Activated T-helper 1 cell treated with anti-CD3 and anti-CD28 coated beads, Interleukin-12 subunit alpha, Interleukin-12 subunit beta, Interleukin-2, Interleukin-4 antibody, amounts not matched to agents 30 ng/mL and 10 ng/mL and 1 ng/mL, durations not matched to agents 14 hours and 24 hours and 36 hours (primary cell): ENCODE measurements at regions not wholly inside any gene's neighbourhood (a gene's known extent, or its start where the extent isn't known, plus 50 kb on each side); places are given as distances from the start of the nearest gene placed in this dataset.

Source experiments
- DNase-seq: peaks from one replicate; pipeline ENCODE4 v3.0.0; 2021; ENCODE audit warnings: low spot score
- H3K27ac Mint-ChIP-seq: one replicate; pipeline ENCODE4 v1.8.0; 2021; ENCODE audit warnings: mild to moderate bottlenecking, mixed read lengths
- H3K27me3 Mint-ChIP-seq: one replicate; pipeline ENCODE4 v1.8.0; 2022; ENCODE audit warnings: mild to moderate bottlenecking, moderate library complexity, mixed read lengths; ENCODE audit not compliant: insufficient read depth
- H3K36me3 Mint-ChIP-seq: one replicate; pipeline ENCODE4 v1.8.0; 2021; ENCODE audit warnings: low read depth, mixed read lengths
- H3K4me1 Mint-ChIP-seq: one replicate; pipeline ENCODE4 v1.8.0; 2021; ENCODE audit warnings: low read depth, mixed read lengths
- H3K4me3 Mint-ChIP-seq: one replicate; pipeline ENCODE4 v1.8.0; 2021; ENCODE audit warnings: mild to moderate bottlenecking, moderate library complexity, mixed read lengths
- H3K9me3 Mint-ChIP-seq: one replicate; pipeline ENCODE4 v1.8.0; 2021; ENCODE audit warnings: mixed read lengths
- intact Hi-C: fragments of 100-400 bp; cut with micrococcal nuclease; formaldehyde crosslinking; loops from one replicate; pipeline ENCODE4 v1.15.1; 2024

- Mint-ChIP-seq H3K36me3 (no peaks in the 10 kb centered on the region), H3K9me3 (peaks cover 3% of the 10 kb centered on the region), H3K27ac (no peak overlapping the region), H3K27me3 (no peaks in the 10 kb centered on the region), H3K4me3 (no peak overlapping the region), H3K4me1 (no peaks in the 10 kb centered on the region)
- intact Hi-C loops, result no loop called here
- DNase-seq, result no peak
Measured at GRCh38 chr17:71974051-71974450, 146.8 kb upstream of the SOX9 start.

GRCh38 chr17:71975331-71975801 is 145.5 kb upstream of the SOX9 start:
- no peak overlapping the region for H3K4me3 Mint-ChIP-seq
- H3K9me3 Mint-ChIP-seq, result peaks cover 3% of the 10 kb centered on the region
- no peaks in the 10 kb centered on the region for H3K36me3 Mint-ChIP-seq
- intact Hi-C loops, result no loop called here
- H3K27ac Mint-ChIP-seq, result no peak overlapping the region
- H3K27me3 Mint-ChIP-seq, result no peaks in the 10 kb centered on the region
- no peak for DNase-seq
- no peaks in the 10 kb centered on the region for H3K4me1 Mint-ChIP-seq

GRCh38 chr17:71976011-71976649 is 144.7 kb upstream of the SOX9 start:
- no peaks in the 10 kb centered on the region for H3K27me3 Mint-ChIP-seq
- H3K27ac Mint-ChIP-seq, result no peak overlapping the region
- no peaks in the 10 kb centered on the region for H3K36me3 Mint-ChIP-seq
- H3K4me1 Mint-ChIP-seq, result no peaks in the 10 kb centered on the region
- no peak for DNase-seq
- H3K4me3 Mint-ChIP-seq, result no peak overlapping the region
- intact Hi-C loops, result no loop called here
- H3K9me3 Mint-ChIP-seq, result peaks cover 3% of the 10 kb centered on the region

- no peak overlapping the region for H3K4me3 Mint-ChIP-seq
- intact Hi-C loops, result no loop called here
Measured at GRCh38 chr17:71978435-71978834, 142.4 kb upstream of the SOX9 start.

GRCh38 chr17:71980171-71980570 is 140.6 kb upstream of the SOX9 start:
- H3K27ac Mint-ChIP-seq, result no peak overlapping the region
- H3K9me3 Mint-ChIP-seq, result peaks cover 5% of the 10 kb centered on the region
- H3K27me3 Mint-ChIP-seq, result no peaks in the 10 kb centered on the region
- intact Hi-C loops, result no loop called here
- H3K4me1 Mint-ChIP-seq, result no peaks in the 10 kb centered on the region
- H3K36me3 Mint-ChIP-seq, result no peaks in the 10 kb centered on the region
- no peak for DNase-seq
- no peak overlapping the region for H3K4me3 Mint-ChIP-seq

More at GRCh38 chr17:71978435-71978834, 142.4 kb upstream of the SOX9 start:
- H3K9me3 Mint-ChIP-seq, result peaks cover 4% of the 10 kb centered on the region
- H3K4me1 Mint-ChIP-seq, result no peaks in the 10 kb centered on the region
- H3K36me3 Mint-ChIP-seq, result no peaks in the 10 kb centered on the region
- no peak overlapping the region for H3K27ac Mint-ChIP-seq
- no peak for DNase-seq
- H3K27me3 Mint-ChIP-seq, result no peaks in the 10 kb centered on the region

- intact Hi-C loops, result no loop called here
- no peak overlapping the region for H3K27ac Mint-ChIP-seq
- peaks cover 7% of the 10 kb centered on the region for H3K9me3 Mint-ChIP-seq
- no peak overlapping the region for H3K4me3 Mint-ChIP-seq
- H3K27me3 Mint-ChIP-seq, result no peaks in the 10 kb centered on the region
- DNase-seq, result no peak
- no peaks in the 10 kb centered on the region for H3K36me3 Mint-ChIP-seq
- H3K4me1 Mint-ChIP-seq, result no peaks in the 10 kb centered on the region
Measured at GRCh38 chr17:71983828-71984227, 137.0 kb upstream of the SOX9 start.

GRCh38 chr17:71985111-71986039 is 135.4 kb upstream of the SOX9 start:
- Mint-ChIP-seq H3K4me3 (no peak overlapping the region), H3K27me3 (no peaks in the 10 kb centered on the region), H3K27ac (no peak overlapping the region), H3K36me3 (no peaks in the 10 kb centered on the region), H3K9me3 (peaks cover 7% of the 10 kb centered on the region), H3K4me1 (no peaks in the 10 kb centered on the region)
- DNase-seq, result no peak
- intact Hi-C loops, result no loop called here

GRCh38 chr17:71986886-71987285 is 133.9 kb upstream of the SOX9 start:
- H3K4me1 Mint-ChIP-seq, result no peaks in the 10 kb centered on the region
- DNase-seq, result no peak
- no peak overlapping the region for H3K4me3 Mint-ChIP-seq
- no peaks in the 10 kb centered on the region for H3K36me3 Mint-ChIP-seq
- no peak overlapping the region for H3K27ac Mint-ChIP-seq
- intact Hi-C loops, result no loop called here
- H3K27me3 Mint-ChIP-seq, result no peaks in the 10 kb centered on the region
- peaks cover 5% of the 10 kb centered on the region for H3K9me3 Mint-ChIP-seq

- no peaks in the 10 kb centered on the region for H3K27me3 Mint-ChIP-seq
- intact Hi-C loops, result no loop called here
- peaks cover 4% of the 10 kb centered on the region for H3K9me3 Mint-ChIP-seq
- H3K36me3 Mint-ChIP-seq, result no peaks in the 10 kb centered on the region
- H3K27ac Mint-ChIP-seq, result no peak overlapping the region
- no peak overlapping the region for H3K4me3 Mint-ChIP-seq
- H3K4me1 Mint-ChIP-seq, result no peaks in the 10 kb centered on the region
- no peak for DNase-seq
Measured at GRCh38 chr17:71987634-71988033, 133.2 kb upstream of the SOX9 start.

GRCh38 chr17:71989117-71989516 is 131.7 kb upstream of the SOX9 start:
- Mint-ChIP-seq H3K4me3 (no peak overlapping the region), H3K4me1 (no peaks in the 10 kb centered on the region), H3K9me3 (peaks cover 4% of the 10 kb centered on the region), H3K27ac (no peak overlapping the region), H3K36me3 (no peaks in the 10 kb centered on the region), H3K27me3 (no peaks in the 10 kb centered on the region)
- intact Hi-C loops, result no loop called here
- no peak for DNase-seq

GRCh38 chr17:71993363-71993762 is 127.5 kb upstream of the SOX9 start:
- H3K9me3 Mint-ChIP-seq, result no peaks in the 10 kb centered on the region
- H3K27ac Mint-ChIP-seq, result no peak overlapping the region
- no peak overlapping the region for H3K4me3 Mint-ChIP-seq
- intact Hi-C loops, result no loop called here
- H3K36me3 Mint-ChIP-seq, result no peaks in the 10 kb centered on the region
- H3K4me1 Mint-ChIP-seq, result no peaks in the 10 kb centered on the region
- no peaks in the 10 kb centered on the region for H3K27me3 Mint-ChIP-seq
- DNase-seq, result no peak

GRCh38 chr17:71995590-71995989 is 125.2 kb upstream of the SOX9 start:
- no peak for DNase-seq
- Mint-ChIP-seq H3K4me1 (no peaks in the 10 kb centered on the region), H3K9me3 (no peaks in the 10 kb centered on the region), H3K27me3 (no peaks in the 10 kb centered on the region), H3K36me3 (no peaks in the 10 kb centered on the region), H3K27ac (no peak overlapping the region), H3K4me3 (no peak overlapping the region)
- intact Hi-C loops, result no loop called here

GRCh38 chr17:72004011-72004427 is 116.8 kb upstream of the SOX9 start:
- no peaks in the 10 kb centered on the region for H3K4me1 Mint-ChIP-seq
- H3K9me3 Mint-ChIP-seq, result no peaks in the 10 kb centered on the region
- no peak overlapping the region for H3K4me3 Mint-ChIP-seq
- no peaks in the 10 kb centered on the region for H3K36me3 Mint-ChIP-seq
- no peak for DNase-seq
- intact Hi-C loops, result no loop called here
- no peak overlapping the region for H3K27ac Mint-ChIP-seq
- H3K27me3 Mint-ChIP-seq, result no peaks in the 10 kb centered on the region
